Pancreas (tissue), 10 donors: ENCODE measurements at regions not wholly inside any gene's neighbourhood (a gene's known extent, or its start where the extent isn't known, plus 50 kb on each side); places are given as distances from the start of the nearest gene placed in this dataset.
A peak's percentile ranks its signal among the peaks of the same experiment; 100 is the strongest.

ENCODE experiments used
- ATAC-seq, 4 donors: fragments of 200-7000 bp; cut with Tn5 transposase; one replicate each; pipeline versions ENCODE4 v1.8.0 to v1.9.1; 2020; ENCODE audit warnings: mild to moderate bottlenecking in 4 of 4, moderate library complexity in 4 of 4
- DNase-seq, 6 donors: peaks; one replicate each; pipeline ENCODE4 v3.0.0-alpha.2; 2020
- FAIRE-seq: peaks from 2 replicates; lab custom pipeline; 2012; peaks lifted over from hg19 to GRCh38; lab: Jason Lieb, UNC
- H3K27ac ChIP-seq, 4 donors: fragments of 200-600 bp; sonication (generic); 1 replicate in 3 of 4; 2 replicates in 1 of 4; pipeline versions ENCODE4 v1.5.0 to v1.8.0; 2020
- H3K27me3 ChIP-seq, 4 donors: fragments of 200-600 bp; one replicate each; pipeline ENCODE4 v1.8.0; 2021
- H3K36me3 ChIP-seq, 3 donors: fragments of 200-600 bp; sonication (generic) in 1 of 3; one replicate each; pipeline versions ENCODE4 v1.5.0 to v1.8.0; 2020 to 2021
- H3K4me1 ChIP-seq, 3 donors: fragments of 200-600 bp; one replicate each; pipeline ENCODE4 v1.8.0; 2021
- H3K4me3 ChIP-seq, 4 donors: fragments of 200-600 bp; sonication (generic) in 2 of 4; one replicate each; pipeline versions ENCODE4 v1.5.0 to v1.8.0; 2020 to 2021
- H3K9me3 ChIP-seq, 4 donors: fragments of 200-600 bp; one replicate each; pipeline ENCODE4 v1.8.0; 2021
- WGBS, 2 donors: extraction: QIAGEN DNeasy Blood & Tissue Kit; methylation state at CpG; one replicate each; pipeline ENCODE4 v1.1.7; 2013; 5-methylcytosine and 5-hydroxymethylcytosine counted together
- intact Hi-C, 3 donors: fragments of 100-400 bp; cut with DNase I; formaldehyde crosslinking; loops; one replicate each; pipeline versions ENCODE4 v1.11.1 to v1.14.2; 2022
- TF ChIP-seq, protein P1 (sequence below), 4 donors: fragments of 200-600 bp; sonication (generic) in 3 of 4; IDR thresholded peaks; one replicate each; pipeline versions ENCODE4 v1.5.0 to v1.8.0; 2021; ENCODE audit warnings: antibody characterized with exemption in 4 of 4
- donor health status: healthy with polysubstance abuse.
- donor health status: DM: no; HTN: no; CAD: no; lungs with moderate emphysema.
- donor health status: DM: no; HTN: no; CAD: no.
- donor health status: control.
- donor health status: control.
- donor health status: Bipolar disorder and iron deficiency.
- donor health status: DM: yes; HTN: yes; CAD: no.
- donor health status: DM: no; HTN: no; CAD: no.
- donor health status: DM: no; HTN: no; CAD: no.
- donor health status: DM: yes; HTN: yes; CAD: no.

DNA sequence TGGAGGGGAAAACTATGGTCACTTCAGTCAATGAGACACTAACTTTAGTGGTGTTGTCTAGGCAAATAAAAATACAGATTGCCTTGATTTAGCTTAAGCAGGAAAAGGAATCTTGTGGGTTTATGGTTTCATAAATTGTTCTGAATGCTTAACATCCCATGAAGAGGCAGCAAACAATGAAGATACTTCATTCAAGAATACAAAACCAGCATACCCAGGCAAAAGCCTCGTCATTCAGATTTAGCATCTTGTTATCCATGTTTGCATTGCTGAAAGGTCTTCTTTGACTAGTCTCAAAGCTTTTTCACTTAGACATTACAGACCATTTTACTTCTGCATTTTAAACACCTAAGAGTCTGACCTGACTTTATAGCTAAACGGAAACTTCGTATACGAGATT is 272.7 kb upstream of the FSHR start:
- no peaks in the 10 kb centered on the region for H3K4me1 ChIP-seq
- no peaks in the 10 kb centered on the region for H3K36me3 ChIP-seq
- WGBS, 2 donors, result 39 to 52% methylated on average over 4 of the region's 4 CpGs
- no peaks in the 10 kb centered on the region for H3K9me3 ChIP-seq
- H3K27ac ChIP-seq, result no peak overlapping the region
- TF ChIP-seq, protein P1, sequence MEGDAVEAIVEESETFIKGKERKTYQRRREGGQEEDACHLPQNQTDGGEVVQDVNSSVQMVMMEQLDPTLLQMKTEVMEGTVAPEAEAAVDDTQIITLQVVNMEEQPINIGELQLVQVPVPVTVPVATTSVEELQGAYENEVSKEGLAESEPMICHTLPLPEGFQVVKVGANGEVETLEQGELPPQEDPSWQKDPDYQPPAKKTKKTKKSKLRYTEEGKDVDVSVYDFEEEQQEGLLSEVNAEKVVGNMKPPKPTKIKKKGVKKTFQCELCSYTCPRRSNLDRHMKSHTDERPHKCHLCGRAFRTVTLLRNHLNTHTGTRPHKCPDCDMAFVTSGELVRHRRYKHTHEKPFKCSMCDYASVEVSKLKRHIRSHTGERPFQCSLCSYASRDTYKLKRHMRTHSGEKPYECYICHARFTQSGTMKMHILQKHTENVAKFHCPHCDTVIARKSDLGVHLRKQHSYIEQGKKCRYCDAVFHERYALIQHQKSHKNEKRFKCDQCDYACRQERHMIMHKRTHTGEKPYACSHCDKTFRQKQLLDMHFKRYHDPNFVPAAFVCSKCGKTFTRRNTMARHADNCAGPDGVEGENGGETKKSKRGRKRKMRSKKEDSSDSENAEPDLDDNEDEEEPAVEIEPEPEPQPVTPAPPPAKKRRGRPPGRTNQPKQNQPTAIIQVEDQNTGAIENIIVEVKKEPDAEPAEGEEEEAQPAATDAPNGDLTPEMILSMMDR (IDR thresholded peaks at IDR 0.05), result no peak
- ATAC-seq, result no peak
- no peak overlapping the region for H3K4me3 ChIP-seq
- DNase-seq, result no peak
- FAIRE-seq, result no peak
- H3K27me3 ChIP-seq, result no peaks in the 10 kb centered on the region
- intact Hi-C loops, result no loop called here

DNA sequence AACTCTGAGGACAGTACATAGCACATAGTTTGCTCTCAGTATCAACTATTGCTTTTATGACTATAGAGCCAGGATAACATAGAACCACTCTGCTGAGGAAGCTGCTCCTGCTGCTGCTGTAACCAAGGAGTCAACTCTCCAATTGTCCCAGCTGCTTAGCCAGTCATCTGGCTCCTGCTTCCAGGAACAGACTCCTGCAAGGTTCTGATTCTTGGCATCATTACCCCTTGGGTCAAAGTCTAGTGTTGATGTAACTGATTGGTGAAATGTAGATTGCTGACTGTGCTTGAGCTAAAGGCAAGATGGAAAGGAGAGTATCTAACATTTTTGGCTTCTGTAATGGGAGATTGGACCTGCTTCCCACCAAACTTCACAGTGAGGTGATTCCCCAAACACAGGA is 261.9 kb upstream of the FSHR start:
- intact Hi-C loops, result no loop called here
- no peaks in the 10 kb centered on the region for H3K27me3 ChIP-seq
- FAIRE-seq, result no peak
- no peaks in the 10 kb centered on the region for H3K4me1 ChIP-seq
- ATAC-seq, result peak; percentile 43 to 85 (median 83)
- H3K27ac ChIP-seq, result no peak overlapping the region
- no peaks in the 10 kb centered on the region for H3K36me3 ChIP-seq
- H3K9me3 ChIP-seq, result no peaks in the 10 kb centered on the region
- TF ChIP-seq, protein P1 (IDR thresholded peaks at IDR 0.05), result no peak
- H3K4me3 ChIP-seq, result no peak overlapping the region
- DNase-seq, result peak in 3 of 6 donors; percentile 12 to 17 (median 15)

DNA sequence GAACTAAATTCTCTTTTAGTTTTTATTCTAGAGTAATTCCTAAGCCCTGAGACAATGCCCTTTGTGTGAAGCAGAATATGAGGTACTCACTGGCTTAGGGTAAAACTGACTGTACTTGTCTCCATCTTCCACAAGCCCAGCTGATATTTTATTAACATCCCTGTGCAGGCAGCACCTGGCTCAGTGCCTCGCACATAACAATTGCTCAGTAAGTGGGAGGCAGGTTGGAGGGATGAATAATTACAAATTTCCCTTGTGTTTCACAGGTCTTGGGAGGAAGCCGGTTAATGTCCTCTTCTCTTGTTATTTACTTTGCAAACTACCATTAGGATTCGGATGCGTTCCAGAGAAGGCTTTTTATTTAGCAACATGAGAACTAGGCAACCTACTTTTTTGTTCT is 249.8 kb upstream of the FSHR start:
- TF ChIP-seq, protein P1 (IDR thresholded peaks at IDR 0.05), result no peak
- ATAC-seq (no peak), DNase-seq (no peak), FAIRE-seq (no peak)
- Histone ChIP-seq H3K4me1 (no peaks in the 10 kb centered on the region), H3K27me3 (no peaks in the 10 kb centered on the region), H3K27ac (no peak overlapping the region), H3K4me3 (no peak overlapping the region), H3K36me3 (no peaks in the 10 kb centered on the region), H3K9me3 (no peaks in the 10 kb centered on the region)
- WGBS, 2 donors, result 36% methylated on average over 4 of the region's 4 CpGs
- intact Hi-C loops, result no loop called here

DNA sequence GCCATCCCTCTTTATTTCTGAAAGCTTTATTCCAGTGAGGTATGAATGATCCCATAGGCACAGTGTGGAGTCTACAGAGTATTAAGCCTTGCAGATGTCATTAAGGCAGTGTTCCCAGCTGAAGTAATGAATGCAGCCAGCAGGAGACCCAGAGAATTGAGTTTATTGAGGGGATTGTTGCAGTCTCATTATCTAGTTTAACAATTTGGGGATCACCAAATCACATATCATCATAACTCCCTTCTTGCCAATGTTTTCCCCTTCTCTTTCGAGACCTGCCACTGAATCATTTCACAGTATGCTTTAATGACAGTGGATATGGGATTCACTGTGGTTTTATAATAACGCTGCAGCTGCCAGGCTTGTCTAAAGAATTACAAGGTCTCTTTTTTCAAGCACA is 249.3 kb upstream of the FSHR start:
- H3K36me3 ChIP-seq, result no peaks in the 10 kb centered on the region
- ATAC-seq, result no peak
- no peak for FAIRE-seq
- no peaks in the 10 kb centered on the region for H3K9me3 ChIP-seq
- no peaks in the 10 kb centered on the region for H3K27me3 ChIP-seq
- WGBS, 2 donors, result 50 to 60% methylated on average over 2 of the region's 2 CpGs
- no peak for DNase-seq
- H3K4me3 ChIP-seq, result no peak overlapping the region
- TF ChIP-seq, protein P1 (IDR thresholded peaks at IDR 0.05), result no peak
- no peaks in the 10 kb centered on the region for H3K4me1 ChIP-seq
- H3K27ac ChIP-seq, result no peak overlapping the region
- intact Hi-C loops, result no loop called here

DNA sequence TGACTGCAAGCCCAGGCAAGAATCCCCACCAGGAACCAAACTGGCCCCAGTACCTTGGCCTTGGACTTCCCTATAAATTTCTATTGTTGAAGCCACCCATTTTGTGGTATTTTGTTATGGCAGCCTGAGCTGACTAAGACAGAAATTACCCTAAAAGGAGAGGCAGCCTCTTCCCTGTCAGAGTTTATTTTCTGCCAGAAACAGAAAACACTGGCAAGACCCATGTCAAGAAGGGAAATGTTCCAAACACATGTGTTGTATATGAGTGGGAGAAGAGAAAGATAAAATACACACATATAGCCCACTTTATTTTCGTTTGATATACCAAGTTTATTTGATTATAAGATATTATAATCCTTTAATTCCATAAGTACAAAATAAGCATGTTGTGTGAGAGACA is 225.1 kb upstream of the FSHR start:
- DNase-seq, result no peak
- H3K9me3 ChIP-seq, result no peaks in the 10 kb centered on the region
- no peaks in the 10 kb centered on the region for H3K4me1 ChIP-seq
- FAIRE-seq, result no peak
- TF ChIP-seq, protein P1 (IDR thresholded peaks at IDR 0.05), result no peak
- no peaks in the 10 kb centered on the region for H3K27me3 ChIP-seq
- H3K27ac ChIP-seq, result no peak overlapping the region
- intact Hi-C loops, result no loop called here
- 15 to 21% methylated on average over 1 of the region's 1 CpG for WGBS, 2 donors
- ATAC-seq, result no peak
- no peak overlapping the region for H3K4me3 ChIP-seq
- no peaks in the 10 kb centered on the region for H3K36me3 ChIP-seq
